ENCODE measurements at regions not wholly inside any gene's neighbourhood (a gene's known extent, or its start where the extent isn't known, plus 50 kb on each side); places are given as distances from the start of the nearest gene placed in this dataset.

- H3K27ac ChIP-seq = no peak overlapping the region
- WGBS, 2 donors (ENCODE audit: low coverage in 1 of 2) = 90 to 93% methylated on average over 1 to 3 of the region's 3 CpGs
- no peak for DNase-seq
- in situ Hi-C loops (cut with MboI; ENCODE audit: low pct_ligation_motif_present in 1 of 4, low pct_unique_long_range_greater_than_20kb in 1 of 4, low sequenced_read_pairs in 3 of 4) (no loop called here), intact Hi-C loops (cut with DNase I; ENCODE audit: low total_unique reads) (no loop called here)
- no peaks in the 10 kb centered on the region for H3K27me3 ChIP-seq
- H3K9me3 ChIP-seq = no peaks in the 10 kb centered on the region
- no peaks in the 10 kb centered on the region for H3K4me1 ChIP-seq
- H3K4me3 ChIP-seq = no peak overlapping the region
- no peaks in the 10 kb centered on the region for H3K36me3 ChIP-seq
- TF ChIP-seq POLR2AphosphoS5 (IDR thresholded peaks at IDR 0.05) = no peak
- no peak for TF ChIP-seq CTCF (IDR thresholded peaks at IDR 0.05)
- TF ChIP-seq POLR2A (IDR thresholded peaks at IDR 0.05) = no peak
- TF ChIP-seq EP300 (IDR thresholded peaks at IDR 0.05; ENCODE audit: low read depth) = no peak
Measured at GRCh38 chr2:67918471-67918870, 144.3 kb downstream of the C1D start.

DNA sequence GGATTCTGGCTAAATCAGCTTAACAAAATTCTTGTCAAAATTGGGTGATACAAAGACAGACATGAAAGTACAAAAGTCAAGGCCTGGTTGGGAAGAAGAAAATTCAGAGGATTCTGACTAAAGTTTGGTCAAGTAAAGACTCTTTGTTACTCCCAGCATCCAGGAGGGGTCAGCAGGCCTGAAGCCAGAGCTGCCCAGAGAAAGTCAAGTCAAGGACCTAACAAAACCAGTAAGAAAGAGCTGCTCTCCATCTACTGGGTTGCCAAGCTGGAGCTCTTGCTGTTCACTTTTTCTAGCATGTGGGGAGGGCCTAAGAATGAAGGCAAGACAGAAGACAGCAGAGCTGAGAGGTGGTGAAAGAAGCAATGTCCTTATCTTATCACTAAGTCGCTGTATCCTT, 143.3 kb downstream of the C1D start:
- in situ Hi-C loops (cut with MboI; ENCODE audit: low pct_ligation_motif_present in 1 of 4, low pct_unique_long_range_greater_than_20kb in 1 of 4, low sequenced_read_pairs in 3 of 4) (no loop called here), intact Hi-C loops (cut with DNase I; ENCODE audit: low total_unique reads) (no loop called here)
- H3K4me3 ChIP-seq = no peak overlapping the region
- TF ChIP-seq POLR2A (IDR thresholded peaks at IDR 0.05) = no peak
- no peak for TF ChIP-seq CTCF (IDR thresholded peaks at IDR 0.05)
- no peak for TF ChIP-seq EP300 (IDR thresholded peaks at IDR 0.05; ENCODE audit: low read depth)
- no peak for TF ChIP-seq POLR2AphosphoS5 (IDR thresholded peaks at IDR 0.05)
- no peak for DNase-seq
- no peak overlapping the region for H3K27ac ChIP-seq
- H3K27me3 ChIP-seq = no peaks in the 10 kb centered on the region
- no peaks in the 10 kb centered on the region for H3K4me1 ChIP-seq
- H3K9me3 ChIP-seq = no peaks in the 10 kb centered on the region
- H3K36me3 ChIP-seq = no peaks in the 10 kb centered on the region
- WGBS, 2 donors (ENCODE audit: low coverage in 1 of 2) = 78 to 86% methylated on average over 1 of the region's 1 CpG

- Histone ChIP-seq H3K27me3 (no peaks in the 10 kb centered on the region), H3K4me3 (no peak overlapping the region), H3K36me3 (no peaks in the 10 kb centered on the region), H3K9me3 (no peaks in the 10 kb centered on the region), H3K4me1 (no peaks in the 10 kb centered on the region), H3K27ac (no peak overlapping the region)
- no peak for DNase-seq
- in situ Hi-C loops (cut with MboI; ENCODE audit: low pct_ligation_motif_present in 1 of 4, low pct_unique_long_range_greater_than_20kb in 1 of 4, low sequenced_read_pairs in 3 of 4) = no loop called here
- 62 to 79% methylated on average over 4 of the region's 4 CpGs for WGBS, 2 donors (ENCODE audit: low coverage in 1 of 2)
- TF ChIP-seq POLR2A (IDR thresholded peaks at IDR 0.05) (no peak), CTCF (IDR thresholded peaks at IDR 0.05) (no peak), POLR2AphosphoS5 (IDR thresholded peaks at IDR 0.05) (no peak), EP300 (IDR thresholded peaks at IDR 0.05; ENCODE audit: low read depth) (no peak)
- intact Hi-C loops (cut with DNase I; ENCODE audit: low total_unique reads) = no loop called here
Measured at GRCh38 chr2:67922080-67922785, 140.6 kb downstream of the C1D start.

DNA sequence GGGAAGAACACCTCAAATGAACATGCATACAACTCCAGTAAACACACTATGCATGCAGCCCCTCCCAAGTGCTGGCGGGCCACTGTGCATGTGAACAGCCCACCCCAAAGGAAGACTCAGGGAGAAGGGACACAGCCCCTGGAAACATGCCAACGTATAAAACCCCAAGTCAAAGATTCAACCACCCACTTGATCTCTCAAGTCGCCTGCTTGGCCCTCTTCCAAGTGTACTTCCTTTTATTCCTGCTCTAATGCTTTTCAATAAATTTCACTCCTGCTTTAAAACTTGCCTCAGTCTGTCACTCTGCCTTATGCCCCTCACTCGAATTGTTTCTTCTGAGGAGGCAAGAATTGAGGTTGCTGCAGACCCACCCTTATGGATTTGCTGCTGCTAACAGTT, 139.1 kb downstream of the C1D start:
- Histone ChIP-seq H3K9me3 (no peaks in the 10 kb centered on the region), H3K27ac (no peak overlapping the region), H3K27me3 (no peaks in the 10 kb centered on the region), H3K4me3 (no peak overlapping the region), H3K36me3 (no peaks in the 10 kb centered on the region), H3K4me1 (no peaks in the 10 kb centered on the region)
- intact Hi-C loops (cut with DNase I; ENCODE audit: low total_unique reads) (no loop called here), in situ Hi-C loops (cut with MboI; ENCODE audit: low pct_ligation_motif_present in 1 of 4, low pct_unique_long_range_greater_than_20kb in 1 of 4, low sequenced_read_pairs in 3 of 4) (no loop called here)
- no peak for DNase-seq
- TF ChIP-seq POLR2AphosphoS5 (IDR thresholded peaks at IDR 0.05) (no peak), CTCF (IDR thresholded peaks at IDR 0.05) (no peak), POLR2A (IDR thresholded peaks at IDR 0.05) (no peak), EP300 (IDR thresholded peaks at IDR 0.05; ENCODE audit: low read depth) (no peak)
- WGBS, 2 donors (ENCODE audit: low coverage in 1 of 2) = 33 to 67% methylated on average over 2 to 4 of the region's 4 CpGs

Data from transverse colon (tissue), 4 donors.